ENCODE measurements at regions not wholly inside any gene's neighbourhood (a gene's known extent, or its start where the extent isn't known, plus 50 kb on each side); places are given as distances from the start of the nearest gene placed in this dataset.

DNA sequence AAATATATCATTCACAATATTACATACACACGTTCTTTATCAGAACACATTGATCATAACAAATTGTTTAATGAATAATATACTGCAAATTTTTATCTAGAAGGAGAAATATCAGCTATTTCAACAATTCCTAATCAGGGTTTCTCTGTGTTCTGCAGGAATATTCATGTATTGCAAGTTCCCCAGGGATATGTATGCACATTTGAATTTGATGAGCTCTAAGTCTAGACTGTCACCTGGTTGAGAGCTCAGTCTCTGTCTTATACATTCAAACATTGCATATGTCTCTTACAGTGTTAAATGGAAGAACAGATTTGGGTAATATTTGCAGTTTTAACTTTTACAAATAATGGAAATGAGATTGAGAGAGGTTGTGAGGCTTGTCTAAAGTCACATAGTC lies 829.7 kb downstream of the CDH11 start:
- TF ChIP-seq, protein P1, sequence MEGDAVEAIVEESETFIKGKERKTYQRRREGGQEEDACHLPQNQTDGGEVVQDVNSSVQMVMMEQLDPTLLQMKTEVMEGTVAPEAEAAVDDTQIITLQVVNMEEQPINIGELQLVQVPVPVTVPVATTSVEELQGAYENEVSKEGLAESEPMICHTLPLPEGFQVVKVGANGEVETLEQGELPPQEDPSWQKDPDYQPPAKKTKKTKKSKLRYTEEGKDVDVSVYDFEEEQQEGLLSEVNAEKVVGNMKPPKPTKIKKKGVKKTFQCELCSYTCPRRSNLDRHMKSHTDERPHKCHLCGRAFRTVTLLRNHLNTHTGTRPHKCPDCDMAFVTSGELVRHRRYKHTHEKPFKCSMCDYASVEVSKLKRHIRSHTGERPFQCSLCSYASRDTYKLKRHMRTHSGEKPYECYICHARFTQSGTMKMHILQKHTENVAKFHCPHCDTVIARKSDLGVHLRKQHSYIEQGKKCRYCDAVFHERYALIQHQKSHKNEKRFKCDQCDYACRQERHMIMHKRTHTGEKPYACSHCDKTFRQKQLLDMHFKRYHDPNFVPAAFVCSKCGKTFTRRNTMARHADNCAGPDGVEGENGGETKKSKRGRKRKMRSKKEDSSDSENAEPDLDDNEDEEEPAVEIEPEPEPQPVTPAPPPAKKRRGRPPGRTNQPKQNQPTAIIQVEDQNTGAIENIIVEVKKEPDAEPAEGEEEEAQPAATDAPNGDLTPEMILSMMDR (IDR thresholded peaks at IDR 0.05): no peak

DNA sequence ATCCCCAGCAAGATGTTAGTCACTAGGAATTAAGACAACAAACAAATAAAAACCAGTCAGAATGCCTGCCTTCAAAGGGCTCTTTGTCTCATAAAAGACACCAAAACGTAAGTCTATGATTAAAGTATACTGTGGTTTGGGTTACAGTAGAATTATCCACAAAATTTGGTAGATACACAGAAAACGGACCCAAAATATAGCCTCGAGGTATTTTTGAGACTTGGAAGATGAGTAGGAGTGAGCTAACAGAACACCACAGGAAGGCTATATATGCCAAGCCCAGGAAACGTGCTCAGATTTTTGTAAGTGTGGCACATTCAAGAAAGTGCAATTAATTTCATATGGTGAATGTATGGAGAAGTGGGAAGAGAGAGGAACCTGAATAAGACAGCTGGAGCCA lies 831.4 kb downstream of the CDH11 start:
- TF ChIP-seq, protein P1 (IDR thresholded peaks at IDR 0.05): no peak

DNA sequence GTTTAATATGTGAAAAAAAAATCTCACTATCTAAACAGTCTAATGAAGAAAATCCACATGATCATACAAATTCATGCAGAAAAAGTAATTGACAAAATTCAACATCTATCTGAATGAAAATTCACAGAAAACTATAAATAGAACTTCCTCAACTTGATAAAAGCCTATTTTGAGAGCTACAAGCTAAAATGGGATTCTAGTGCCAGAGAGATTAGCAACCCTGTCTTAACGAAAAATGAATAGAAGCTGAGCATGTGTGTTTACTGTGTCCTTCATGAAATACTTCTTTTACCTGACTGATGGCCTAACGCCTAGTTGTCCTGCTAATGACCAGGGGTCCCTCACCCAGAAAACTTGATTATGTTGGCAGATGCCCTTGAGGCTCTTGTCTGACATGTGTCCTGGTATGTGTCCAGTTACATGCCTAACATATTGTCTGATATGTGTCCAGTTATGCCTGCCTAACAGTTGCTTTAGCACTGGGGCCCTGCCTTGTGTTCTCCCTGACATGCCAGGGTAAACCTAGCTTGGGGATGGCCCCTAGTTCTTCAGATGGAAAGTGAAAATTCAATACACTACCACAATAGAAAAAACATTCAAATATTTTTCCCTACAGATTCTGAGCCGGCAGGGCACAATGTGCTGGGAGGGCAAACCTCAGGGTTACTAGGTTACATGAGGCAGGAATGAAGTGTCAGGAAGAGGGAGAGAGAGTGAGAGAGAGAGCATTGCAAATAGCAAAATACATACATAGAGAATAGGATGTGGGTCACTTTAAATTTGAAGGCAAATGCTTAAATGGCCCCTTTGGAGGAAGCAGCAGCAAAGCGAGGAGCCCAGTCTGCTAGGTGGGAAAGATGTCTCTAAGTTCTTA lies 834.0 kb downstream of the CDH11 start:
- TF ChIP-seq, protein P1 (IDR thresholded peaks at IDR 0.05): no peak

DNA sequence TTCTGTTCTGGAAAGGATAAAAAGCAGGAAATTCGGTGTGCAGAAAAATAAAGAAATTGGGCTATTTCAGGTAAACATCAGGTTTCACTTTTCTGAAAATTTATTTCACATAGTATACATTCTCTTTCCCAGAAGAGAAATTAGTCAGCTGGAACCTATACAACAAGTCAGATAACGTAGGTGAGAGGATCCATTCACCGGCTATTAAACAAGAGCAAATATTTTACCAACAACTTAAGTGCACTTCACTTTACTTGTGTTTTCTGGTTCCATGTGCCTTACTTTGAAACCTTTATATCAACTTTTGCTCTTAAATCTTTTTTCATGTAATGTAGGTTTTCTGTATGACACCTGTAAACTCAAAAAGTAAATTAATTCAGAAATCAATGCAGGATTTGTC lies 839.7 kb downstream of the CDH11 start:
- TF ChIP-seq, protein P1 (IDR thresholded peaks at IDR 0.05): no peak

DNA sequence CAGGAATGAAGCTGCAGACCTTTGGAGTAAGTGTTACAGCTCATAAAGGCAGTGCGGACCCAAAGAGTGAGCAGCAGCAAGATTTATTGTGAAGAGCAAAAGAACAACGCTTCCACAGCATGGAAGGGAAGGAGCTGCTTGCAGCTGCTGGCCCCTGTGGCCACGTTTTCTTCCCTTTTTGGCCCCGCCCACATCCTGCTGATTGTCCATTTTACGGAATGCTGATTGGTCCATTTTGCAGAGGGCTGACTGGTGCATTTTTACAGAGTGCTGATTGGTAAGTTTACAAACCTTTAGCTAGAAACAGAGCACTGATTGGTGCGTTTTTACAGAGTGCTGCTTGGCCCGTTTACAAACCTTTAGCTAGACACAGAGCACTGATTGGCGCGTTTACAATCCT lies 841.5 kb downstream of the CDH11 start:
- TF ChIP-seq, protein P1 (IDR thresholded peaks at IDR 0.05): no peak

DNA sequence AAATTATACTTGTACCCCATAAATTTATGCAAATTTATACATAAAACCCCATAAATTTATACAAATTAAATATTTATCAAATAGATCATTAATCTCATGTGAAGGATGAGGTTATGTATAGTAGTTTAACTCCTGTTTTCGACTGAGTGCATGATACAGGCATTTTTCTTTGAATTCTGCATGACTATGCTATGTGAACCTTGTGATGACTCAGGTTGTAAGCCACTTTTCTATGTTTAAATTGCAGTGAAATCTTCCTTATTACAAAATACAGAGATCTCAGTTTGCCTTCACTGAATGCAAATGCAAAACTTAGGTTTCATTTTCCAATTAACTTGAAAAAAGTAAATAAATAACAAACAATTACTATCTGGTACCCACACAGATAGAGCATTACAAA lies 843.7 kb downstream of the CDH11 start:
- TF ChIP-seq, protein P1 (IDR thresholded peaks at IDR 0.05): no peak

DNA sequence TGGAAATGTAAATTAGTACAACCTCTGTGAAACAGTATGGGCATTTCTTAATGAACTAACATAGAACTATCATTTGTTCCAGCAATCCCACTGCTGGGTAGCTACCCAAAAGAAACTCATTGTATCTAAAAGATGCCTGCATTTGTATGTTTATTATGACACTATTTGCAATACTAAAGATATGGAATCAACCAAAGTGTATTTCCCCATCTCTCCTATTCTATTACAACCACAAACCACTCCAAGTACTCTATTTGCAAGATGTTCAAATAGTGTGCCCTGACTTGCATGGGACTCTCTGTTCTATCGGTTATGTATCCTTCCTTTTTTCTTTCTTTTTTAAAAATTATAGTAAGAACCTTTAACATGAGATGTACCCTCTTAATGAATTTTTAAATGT lies 845.2 kb downstream of the CDH11 start:
- TF ChIP-seq, protein P1 (IDR thresholded peaks at IDR 0.05): no peak
